WTC11 (cell line): ENCODE measurements at regions not wholly inside any gene's neighbourhood (a gene's known extent, or its start where the extent isn't known, plus 50 kb on each side); places are given as distances from the start of the nearest gene placed in this dataset.

ENCODE experiments used
- ATAC-seq: fragments of 200-7000 bp; cut with Tn5 transposase; 2 replicates; pipeline ENCODE4 v1.10.0; 2021; ENCODE audit warnings: mild to moderate bottlenecking, moderate library complexity
- CTCF ChIA-PET: fragments of 300-600 bp; sonication (Branson Sonifier 250); formaldehyde crosslinking; loops from one replicate; lab custom pipeline; 2021; ENCODE audit warnings: antibody characterized with exemption; lab: Charles Lee
- POLR2A ChIA-PET: fragments of 350-600 bp; sonication (Branson Sonifier 250); formaldehyde crosslinking; loops from one replicate; lab custom pipeline; 2021; ENCODE audit warnings: antibody characterized with exemption; lab: Charles Lee
- DNase-seq: peaks from one replicate; pipeline ENCODE4 v3.0.0; 2021; ENCODE audit warnings: low spot score
- H3K27ac Mint-ChIP-seq: 2 replicates; pipeline ENCODE4 v1.8.0; 2021; ENCODE audit warnings: mixed read lengths
- H3K27me3 Mint-ChIP-seq: 2 replicates; pipeline ENCODE4 v1.8.0; 2021; ENCODE audit warnings: low read depth, mild to moderate bottlenecking, moderate library complexity, mixed read lengths
- H3K36me3 Mint-ChIP-seq: 2 replicates; pipeline ENCODE4 v1.8.0; 2021; ENCODE audit warnings: mixed read lengths
- H3K4me1 Mint-ChIP-seq: 2 replicates; pipeline ENCODE4 v1.8.0; 2022; ENCODE audit warnings: mixed read lengths
- H3K4me3 Mint-ChIP-seq: 2 replicates; pipeline ENCODE4 v1.8.0; 2021; ENCODE audit warnings: mild to moderate bottlenecking, moderate library complexity, mixed read lengths
- H3K9me3 Mint-ChIP-seq: 2 replicates; pipeline ENCODE4 v1.8.0; 2021; ENCODE audit warnings: mixed read lengths
- ATF6 ChIP-seq: sonication (generic); formaldehyde crosslinking; IDR thresholded peaks from 2 replicates; pipeline ENCODE4 v1.8.1; 2023; ENCODE audit warnings: mild to moderate bottlenecking, missing genetic modification reagents
- CBFB ChIP-seq: sonication (generic); formaldehyde crosslinking; IDR thresholded peaks from 2 replicates; pipeline ENCODE4 v1.8.1; 2022; ENCODE audit warnings: mild to moderate bottlenecking, low read depth, missing genetic modification reagents
- E2F5 ChIP-seq: sonication (generic); formaldehyde crosslinking; IDR thresholded peaks from 2 replicates; pipeline ENCODE4 v1.8.1; 2022; ENCODE audit warnings: mild to moderate bottlenecking, moderate library complexity, missing genetic modification reagents
- ETV6 ChIP-seq: sonication (generic); formaldehyde crosslinking; IDR thresholded peaks from 2 replicates; pipeline ENCODE4 v1.8.1; 2022; ENCODE audit warnings: mild to moderate bottlenecking, missing genetic modification reagents
- FOXJ3 ChIP-seq: sonication (generic); formaldehyde crosslinking; IDR thresholded peaks from 2 replicates; pipeline ENCODE4 v1.9.0; 2021; ENCODE audit warnings: missing genetic modification reagents, mild to moderate bottlenecking, borderline replicate concordance
- IRF1 ChIP-seq: sonication (generic); formaldehyde crosslinking; IDR thresholded peaks from 2 replicates; pipeline ENCODE4 v1.8.0; 2023; ENCODE audit warnings: missing genetic modification reagents
- KAT7 ChIP-seq: sonication (generic); formaldehyde crosslinking; IDR thresholded peaks from 2 replicates; pipeline ENCODE4 v1.8.1; 2023; ENCODE audit warnings: missing genetic modification reagents, mild to moderate bottlenecking, borderline replicate concordance
- MXD4 ChIP-seq: fragments of 250-450 bp; sonication (Bioruptor Pico); IDR thresholded peaks from 2 replicates; pipeline ENCODE4 v1.8.0; 2021; ENCODE audit warnings: mild to moderate bottlenecking, moderate library complexity, borderline replicate concordance
- SOX15 ChIP-seq: fragments of 250-450 bp; sonication (Bioruptor Pico); IDR thresholded peaks from 2 replicates; pipeline ENCODE4 v1.9.0; 2021; ENCODE audit warnings: mild to moderate bottlenecking
- ZNF219 ChIP-seq: sonication (generic); formaldehyde crosslinking; IDR thresholded peaks from 2 replicates; pipeline ENCODE4 v1.8.0; 2023; ENCODE audit warnings: missing genetic modification reagents, mild to moderate bottlenecking, borderline replicate concordance
- ZNF232 ChIP-seq: sonication (generic); formaldehyde crosslinking; IDR thresholded peaks from 2 replicates; pipeline ENCODE4 v1.8.0; 2022; ENCODE audit warnings: mild to moderate bottlenecking, missing genetic modification reagents
- ZNF416 ChIP-seq: fragments of 250-450 bp; sonication (Bioruptor Pico); IDR thresholded peaks from 2 replicates; pipeline ENCODE4 v1.9.0; 2021; ENCODE audit warnings: mild to moderate bottlenecking, inconsistent platforms
- TF ChIP-seq, protein P1 (sequence below): sonication (generic); formaldehyde crosslinking; conservative IDR thresholded peaks from 2 replicates; pipeline ENCODE4 v1.8.1; 2022; ENCODE audit warnings: mild to moderate bottlenecking, missing genetic modification reagents
- TF ChIP-seq, protein P2 (sequence below): fragments of 200-600 bp; IDR thresholded peaks from 2 replicates; pipeline ENCODE4 v1.8.0; 2022; ENCODE audit warnings: antibody characterized with exemption
- TF ChIP-seq, protein P3 (sequence below): fragments of 250-450 bp; sonication (Bioruptor Pico); IDR thresholded peaks from 2 replicates; pipeline ENCODE4 v1.9.0; 2021; ENCODE audit warnings: mild to moderate bottlenecking, borderline replicate concordance
- TF ChIP-seq, protein P4 (sequence below): fragments of 250-450 bp; sonication (Bioruptor Pico); IDR thresholded peaks from 2 replicates; pipeline ENCODE4 v2.1.2; 2022; ENCODE audit warnings: mild to moderate bottlenecking, moderate library complexity
- TF ChIP-seq, protein P5 (sequence below): sonication (generic); formaldehyde crosslinking; IDR thresholded peaks from 2 replicates; pipeline ENCODE4 v1.8.1; 2023; ENCODE audit warnings: mild to moderate bottlenecking, missing genetic modification reagents

DNA sequence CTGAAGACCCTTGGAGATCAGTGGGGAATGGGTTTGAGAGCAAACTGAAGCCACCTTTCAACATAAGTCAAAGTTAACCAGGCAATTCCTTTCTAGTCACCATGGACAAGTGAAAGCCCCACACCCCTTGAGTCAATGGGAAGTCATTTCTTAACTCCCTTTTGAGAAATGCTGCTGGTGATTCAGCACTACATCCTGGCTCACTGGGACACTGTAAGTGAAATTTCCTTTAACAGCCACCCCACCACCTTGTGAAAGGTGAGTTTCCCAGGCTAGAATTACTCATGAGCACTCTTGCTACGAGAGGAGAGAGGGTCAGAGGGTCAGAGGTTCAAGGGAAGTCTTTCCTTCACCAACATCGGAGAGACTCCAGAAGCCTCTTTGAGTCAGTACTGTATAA, 93.3 kb upstream of the MARCKS start (continued):
- no peak for TF ChIP-seq FOXJ3
- TF ChIP-seq IRF1 (CRISPR knock-in tag), result no peak

GRCh38 chr6:113765909-113766308, 91.2 kb upstream of the MARCKS start:
- TF ChIP-seq, protein P1, sequence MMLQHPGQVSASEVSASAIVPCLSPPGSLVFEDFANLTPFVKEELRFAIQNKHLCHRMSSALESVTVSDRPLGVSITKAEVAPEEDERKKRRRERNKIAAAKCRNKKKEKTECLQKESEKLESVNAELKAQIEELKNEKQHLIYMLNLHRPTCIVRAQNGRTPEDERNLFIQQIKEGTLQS (CRISPR knock-in tag), result no peak
- TF ChIP-seq ZNF416 (CRISPR knock-in tag), result no peak
- TF ChIP-seq SOX15 (CRISPR knock-in tag), result no peak
- ChIA-PET POLR2A (no interaction called here), CTCF (no interaction called here)
- Mint-ChIP-seq H3K4me3 (no peak overlapping the region), H3K9me3 (no peaks in the 10 kb centered on the region), H3K4me1 (peaks cover 15% of the 10 kb centered on the region), H3K36me3 (no peaks in the 10 kb centered on the region), H3K27ac (no peak overlapping the region), H3K27me3 (peaks cover 6% of the 10 kb centered on the region)
- no peak for DNase-seq
- ATAC-seq, result no peak

DNA sequence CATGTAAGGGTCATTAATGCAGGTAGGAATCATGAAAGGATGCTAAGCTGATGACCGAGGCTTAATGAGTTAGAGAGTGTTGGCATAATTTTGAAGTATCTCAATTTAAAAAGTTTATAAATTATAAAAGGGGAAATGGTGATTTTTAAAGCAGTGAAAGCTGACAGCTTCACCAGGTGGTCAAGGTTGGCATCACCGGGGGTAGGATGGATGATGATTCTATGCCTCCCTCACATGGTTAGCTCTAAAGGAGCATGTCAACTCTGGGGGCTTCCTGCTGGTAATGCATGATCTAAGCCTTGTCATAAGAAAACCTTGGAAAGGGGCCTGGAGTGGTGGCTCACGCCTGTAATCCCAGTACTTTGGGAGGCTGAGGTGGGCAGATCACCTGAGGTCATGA, 89.2 kb upstream of the MARCKS start:
- POLR2A ChIA-PET, result no interaction called here
- TF ChIP-seq MXD4, result no peak
- no peak for TF ChIP-seq ZNF219 (CRISPR knock-in tag)
- no peak for TF ChIP-seq E2F5 (CRISPR knock-in tag)
- no peak for TF ChIP-seq ATF6 (CRISPR knock-in tag)
- TF ChIP-seq, protein P2, sequence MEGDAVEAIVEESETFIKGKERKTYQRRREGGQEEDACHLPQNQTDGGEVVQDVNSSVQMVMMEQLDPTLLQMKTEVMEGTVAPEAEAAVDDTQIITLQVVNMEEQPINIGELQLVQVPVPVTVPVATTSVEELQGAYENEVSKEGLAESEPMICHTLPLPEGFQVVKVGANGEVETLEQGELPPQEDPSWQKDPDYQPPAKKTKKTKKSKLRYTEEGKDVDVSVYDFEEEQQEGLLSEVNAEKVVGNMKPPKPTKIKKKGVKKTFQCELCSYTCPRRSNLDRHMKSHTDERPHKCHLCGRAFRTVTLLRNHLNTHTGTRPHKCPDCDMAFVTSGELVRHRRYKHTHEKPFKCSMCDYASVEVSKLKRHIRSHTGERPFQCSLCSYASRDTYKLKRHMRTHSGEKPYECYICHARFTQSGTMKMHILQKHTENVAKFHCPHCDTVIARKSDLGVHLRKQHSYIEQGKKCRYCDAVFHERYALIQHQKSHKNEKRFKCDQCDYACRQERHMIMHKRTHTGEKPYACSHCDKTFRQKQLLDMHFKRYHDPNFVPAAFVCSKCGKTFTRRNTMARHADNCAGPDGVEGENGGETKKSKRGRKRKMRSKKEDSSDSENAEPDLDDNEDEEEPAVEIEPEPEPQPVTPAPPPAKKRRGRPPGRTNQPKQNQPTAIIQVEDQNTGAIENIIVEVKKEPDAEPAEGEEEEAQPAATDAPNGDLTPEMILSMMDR, result no peak
- no peak for TF ChIP-seq KAT7 (CRISPR knock-in tag)
- TF ChIP-seq, protein P3, sequence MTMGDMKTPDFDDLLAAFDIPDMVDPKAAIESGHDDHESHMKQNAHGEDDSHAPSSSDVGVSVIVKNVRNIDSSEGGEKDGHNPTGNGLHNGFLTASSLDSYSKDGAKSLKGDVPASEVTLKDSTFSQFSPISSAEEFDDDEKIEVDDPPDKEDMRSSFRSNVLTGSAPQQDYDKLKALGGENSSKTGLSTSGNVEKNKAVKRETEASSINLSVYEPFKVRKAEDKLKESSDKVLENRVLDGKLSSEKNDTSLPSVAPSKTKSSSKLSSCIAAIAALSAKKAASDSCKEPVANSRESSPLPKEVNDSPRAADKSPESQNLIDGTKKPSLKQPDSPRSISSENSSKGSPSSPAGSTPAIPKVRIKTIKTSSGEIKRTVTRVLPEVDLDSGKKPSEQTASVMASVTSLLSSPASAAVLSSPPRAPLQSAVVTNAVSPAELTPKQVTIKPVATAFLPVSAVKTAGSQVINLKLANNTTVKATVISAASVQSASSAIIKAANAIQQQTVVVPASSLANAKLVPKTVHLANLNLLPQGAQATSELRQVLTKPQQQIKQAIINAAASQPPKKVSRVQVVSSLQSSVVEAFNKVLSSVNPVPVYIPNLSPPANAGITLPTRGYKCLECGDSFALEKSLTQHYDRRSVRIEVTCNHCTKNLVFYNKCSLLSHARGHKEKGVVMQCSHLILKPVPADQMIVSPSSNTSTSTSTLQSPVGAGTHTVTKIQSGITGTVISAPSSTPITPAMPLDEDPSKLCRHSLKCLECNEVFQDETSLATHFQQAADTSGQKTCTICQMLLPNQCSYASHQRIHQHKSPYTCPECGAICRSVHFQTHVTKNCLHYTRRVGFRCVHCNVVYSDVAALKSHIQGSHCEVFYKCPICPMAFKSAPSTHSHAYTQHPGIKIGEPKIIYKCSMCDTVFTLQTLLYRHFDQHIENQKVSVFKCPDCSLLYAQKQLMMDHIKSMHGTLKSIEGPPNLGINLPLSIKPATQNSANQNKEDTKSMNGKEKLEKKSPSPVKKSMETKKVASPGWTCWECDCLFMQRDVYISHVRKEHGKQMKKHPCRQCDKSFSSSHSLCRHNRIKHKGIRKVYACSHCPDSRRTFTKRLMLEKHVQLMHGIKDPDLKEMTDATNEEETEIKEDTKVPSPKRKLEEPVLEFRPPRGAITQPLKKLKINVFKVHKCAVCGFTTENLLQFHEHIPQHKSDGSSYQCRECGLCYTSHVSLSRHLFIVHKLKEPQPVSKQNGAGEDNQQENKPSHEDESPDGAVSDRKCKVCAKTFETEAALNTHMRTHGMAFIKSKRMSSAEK, result no peak
- TF ChIP-seq, protein P4, sequence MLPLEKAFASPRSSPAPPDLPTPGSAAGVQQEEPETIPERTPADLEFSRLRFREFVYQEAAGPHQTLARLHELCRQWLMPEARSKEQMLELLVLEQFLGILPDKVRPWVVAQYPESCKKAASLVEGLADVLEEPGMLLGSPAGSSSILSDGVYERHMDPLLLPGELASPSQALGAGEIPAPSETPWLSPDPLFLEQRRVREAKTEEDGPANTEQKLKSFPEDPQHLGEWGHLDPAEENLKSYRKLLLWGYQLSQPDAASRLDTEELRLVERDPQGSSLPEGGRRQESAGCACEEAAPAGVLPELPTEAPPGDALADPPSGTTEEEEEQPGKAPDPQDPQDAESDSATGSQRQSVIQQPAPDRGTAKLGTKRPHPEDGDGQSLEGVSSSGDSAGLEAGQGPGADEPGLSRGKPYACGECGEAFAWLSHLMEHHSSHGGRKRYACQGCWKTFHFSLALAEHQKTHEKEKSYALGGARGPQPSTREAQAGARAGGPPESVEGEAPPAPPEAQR (CRISPR knock-in tag), result no peak
- TF ChIP-seq ETV6 (CRISPR knock-in tag), result no peak
- TF ChIP-seq ZNF232 (CRISPR knock-in tag), result no peak
- TF ChIP-seq CBFB (CRISPR knock-in tag), result no peak
- TF ChIP-seq, protein P5, sequence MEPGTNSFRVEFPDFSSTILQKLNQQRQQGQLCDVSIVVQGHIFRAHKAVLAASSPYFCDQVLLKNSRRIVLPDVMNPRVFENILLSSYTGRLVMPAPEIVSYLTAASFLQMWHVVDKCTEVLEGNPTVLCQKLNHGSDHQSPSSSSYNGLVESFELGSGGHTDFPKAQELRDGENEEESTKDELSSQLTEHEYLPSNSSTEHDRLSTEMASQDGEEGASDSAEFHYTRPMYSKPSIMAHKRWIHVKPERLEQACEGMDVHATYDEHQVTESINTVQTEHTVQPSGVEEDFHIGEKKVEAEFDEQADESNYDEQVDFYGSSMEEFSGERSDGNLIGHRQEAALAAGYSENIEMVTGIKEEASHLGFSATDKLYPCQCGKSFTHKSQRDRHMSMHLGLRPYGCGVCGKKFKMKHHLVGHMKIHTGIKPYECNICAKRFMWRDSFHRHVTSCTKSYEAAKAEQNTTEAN, result no peak
- TF ChIP-seq, all 79 proteins: peak for 0
- ATAC-seq (no peak), DNase-seq (no peak)
- peaks cover 21% of the 10 kb centered on the region for H3K27me3 Mint-ChIP-seq
- CTCF ChIA-PET, result no interaction called here
- H3K36me3 Mint-ChIP-seq, result no peaks in the 10 kb centered on the region
- no peak overlapping the region for H3K27ac Mint-ChIP-seq
- H3K9me3 Mint-ChIP-seq, result no peaks in the 10 kb centered on the region
- H3K4me1 Mint-ChIP-seq, result peaks cover 13% of the 10 kb centered on the region
- H3K4me3 Mint-ChIP-seq, result no peak overlapping the region
